Dermis blood vessel endothelial cell (primary cell): ENCODE measurements at regions not wholly inside any gene's neighbourhood (a gene's known extent, or its start where the extent isn't known, plus 50 kb on each side); places are given as distances from the start of the nearest gene placed in this dataset.

Source experiments
- DNase-seq: peaks from one replicate; pipeline ENCODE4 v3.0.0; 2010

DNA sequence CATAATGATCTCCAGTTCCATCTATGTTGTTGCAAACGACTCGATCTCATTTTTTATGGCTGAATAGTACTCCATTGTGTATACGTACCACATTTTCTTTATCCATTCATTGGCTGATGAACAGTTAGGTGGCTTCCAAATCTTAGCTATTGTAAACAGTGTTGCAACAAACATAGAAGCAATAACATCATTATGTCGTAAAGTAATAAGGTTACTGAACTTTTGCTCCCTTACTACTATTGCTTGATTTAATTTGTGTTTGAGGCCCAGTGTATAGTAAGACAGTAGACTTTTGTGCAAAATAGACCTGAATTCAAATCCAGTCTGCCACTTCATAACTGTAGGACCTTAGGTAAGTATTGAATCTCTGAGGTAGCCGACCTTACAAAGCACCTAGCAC is 200.1 kb upstream of the CELF2 start:
- DNase-seq = no peak

DNA sequence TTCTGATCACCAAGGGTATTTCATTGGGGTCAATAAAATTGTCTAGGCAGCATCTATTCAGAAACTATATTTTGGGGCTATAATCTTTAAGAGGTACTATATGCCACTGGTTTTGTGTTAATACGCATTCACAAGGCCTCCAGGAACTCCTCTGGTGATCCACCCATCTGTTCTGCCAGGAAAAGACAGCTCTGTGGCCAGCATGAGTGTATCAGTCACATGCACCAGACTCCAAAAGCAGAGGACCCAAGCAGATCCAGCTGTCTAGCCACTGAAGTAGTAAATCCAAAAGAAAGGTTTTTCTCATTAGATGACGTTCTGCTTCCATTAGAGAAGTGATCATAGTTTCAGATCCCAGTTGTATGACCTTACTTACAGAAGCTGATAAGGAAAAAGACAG is 199.6 kb upstream of the CELF2 start:
- no peak for DNase-seq

DNA sequence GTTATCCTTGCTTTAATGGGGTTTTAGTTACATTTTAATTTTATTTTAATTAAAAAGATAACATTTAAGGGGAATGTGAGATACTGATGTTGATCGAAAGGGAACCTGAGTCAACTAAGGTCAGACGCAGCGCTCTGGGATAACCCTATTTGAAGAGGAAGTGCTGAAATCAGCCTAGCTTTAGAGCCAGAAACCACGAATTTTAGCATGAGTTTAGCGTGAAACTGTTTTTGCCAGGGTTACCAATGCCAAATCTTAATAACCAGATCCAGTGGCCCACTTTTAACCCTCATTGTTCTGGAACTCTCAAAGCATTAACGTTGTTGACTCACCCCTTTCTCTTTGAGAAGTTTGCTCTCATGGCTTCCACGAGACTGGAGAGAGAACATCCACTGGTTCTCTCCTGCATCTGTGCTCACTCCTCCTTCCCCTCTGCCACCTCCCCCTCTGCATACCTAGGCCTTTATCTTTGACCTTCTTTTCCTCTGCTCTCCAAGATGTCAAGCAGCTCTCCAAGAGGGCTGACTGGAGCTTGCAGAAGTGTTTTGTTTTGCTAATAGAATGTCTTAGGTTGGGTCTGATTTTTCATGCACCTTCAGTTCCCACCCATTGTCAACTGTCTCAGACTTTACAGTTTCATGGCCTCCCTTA is 198.3 kb upstream of the CELF2 start:
- no peak for DNase-seq

DNA sequence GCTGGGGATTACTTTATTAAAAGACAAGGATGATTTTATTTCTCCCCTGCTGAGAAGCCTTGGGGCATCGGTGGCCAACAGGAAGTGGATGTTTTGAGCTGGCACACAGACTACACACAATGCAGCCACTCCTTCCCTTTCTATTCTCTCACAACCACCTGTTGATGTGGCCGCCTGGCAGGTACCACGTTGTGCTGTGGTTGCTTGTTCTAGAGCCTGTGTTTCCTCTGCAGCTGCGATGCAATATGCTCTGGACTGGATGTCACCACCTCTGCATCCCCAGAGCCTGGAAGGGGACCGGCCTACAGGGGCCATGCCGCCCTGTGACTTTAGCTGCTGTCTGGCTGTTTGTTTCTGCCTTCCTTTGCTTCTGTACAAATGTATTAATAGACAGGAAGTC is 195.7 kb upstream of the CELF2 start:
- peak; percentile 12 for DNase-seq

DNA sequence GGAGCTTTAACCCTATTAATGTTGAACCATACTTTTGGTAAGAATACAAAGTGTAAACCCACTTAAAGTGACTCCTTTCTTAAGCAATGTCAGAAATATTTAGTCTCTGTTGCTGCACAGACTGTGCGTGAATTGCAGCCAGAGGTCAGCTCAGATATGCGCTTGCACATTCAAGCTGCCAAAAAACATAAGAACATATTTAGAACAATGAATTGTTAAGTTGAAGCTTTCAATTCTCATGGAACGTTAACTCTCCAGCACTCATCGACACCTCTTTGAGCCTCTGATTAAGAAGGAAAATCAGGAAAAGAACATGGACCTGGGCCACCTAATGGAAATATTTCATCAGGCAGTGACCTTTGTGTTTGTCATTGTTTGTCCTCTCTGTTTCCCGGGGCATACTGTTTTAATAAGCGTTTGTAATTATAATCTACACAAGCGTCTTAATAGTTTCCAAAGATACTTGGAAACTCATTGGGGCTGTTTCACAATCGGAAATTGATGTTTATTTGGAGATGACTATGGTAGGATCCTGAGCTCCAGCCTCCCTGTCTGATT is 193.0 kb upstream of the CELF2 start:
- DNase-seq = peak; percentile 87

DNA sequence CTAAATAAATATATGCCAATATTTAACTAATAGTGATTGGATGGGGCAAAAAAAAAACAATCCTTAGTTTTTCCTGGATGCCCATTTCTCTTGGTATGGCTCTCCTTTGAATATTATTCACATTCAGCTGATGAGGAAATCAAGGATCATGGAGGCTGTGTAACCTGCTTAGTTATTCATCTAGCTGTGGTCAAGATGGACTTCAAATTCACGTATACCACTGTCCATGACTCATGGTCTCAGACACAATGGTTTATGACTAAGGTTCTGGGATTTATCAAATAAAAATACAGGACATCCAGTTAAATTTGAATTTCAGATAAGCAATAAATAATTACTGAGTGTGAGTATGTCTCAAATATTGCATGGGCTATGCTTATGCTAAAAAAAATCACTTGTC is 191.5 kb upstream of the CELF2 start:
- DNase-seq = peak; percentile 71

DNA sequence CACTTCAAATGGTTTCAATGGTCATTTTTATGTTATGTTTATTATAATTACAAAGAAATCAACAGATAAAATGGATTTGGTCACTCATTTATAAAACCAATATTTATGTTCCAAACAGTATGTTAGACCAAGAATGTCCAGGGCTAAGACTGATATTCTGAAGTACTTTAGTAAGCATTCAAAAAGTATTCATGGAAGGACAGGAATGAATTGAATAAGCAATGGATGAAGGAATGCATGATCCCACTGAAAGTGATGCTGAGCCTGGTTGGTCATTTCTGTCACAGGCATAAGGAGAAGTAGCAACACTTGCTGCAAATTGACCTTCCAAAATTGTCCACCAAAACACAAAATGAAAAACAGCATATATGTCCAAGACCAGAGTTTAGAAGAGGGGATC is 189.0 kb upstream of the CELF2 start:
- DNase-seq = no peak

DNA sequence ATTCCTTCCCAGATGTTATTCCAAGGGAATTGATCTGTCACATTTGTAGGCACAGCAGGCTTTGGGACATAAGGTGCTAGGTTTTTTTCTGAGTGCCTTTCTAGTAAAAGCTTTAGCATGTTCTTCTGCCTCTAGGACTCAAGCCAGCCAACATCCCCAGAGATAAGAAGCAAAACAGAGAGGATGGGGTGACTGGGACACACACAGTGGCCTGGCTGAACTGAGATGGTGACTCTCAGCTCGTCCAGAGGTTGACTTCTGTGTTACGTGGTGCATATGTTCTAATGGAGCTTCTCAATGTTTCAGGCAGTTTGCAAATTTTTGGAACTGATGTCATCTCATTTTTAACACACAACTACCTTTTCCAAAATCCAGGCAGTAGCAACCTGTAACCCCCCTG is 188.1 kb upstream of the CELF2 start:
- peak; percentile 10 for DNase-seq

DNA sequence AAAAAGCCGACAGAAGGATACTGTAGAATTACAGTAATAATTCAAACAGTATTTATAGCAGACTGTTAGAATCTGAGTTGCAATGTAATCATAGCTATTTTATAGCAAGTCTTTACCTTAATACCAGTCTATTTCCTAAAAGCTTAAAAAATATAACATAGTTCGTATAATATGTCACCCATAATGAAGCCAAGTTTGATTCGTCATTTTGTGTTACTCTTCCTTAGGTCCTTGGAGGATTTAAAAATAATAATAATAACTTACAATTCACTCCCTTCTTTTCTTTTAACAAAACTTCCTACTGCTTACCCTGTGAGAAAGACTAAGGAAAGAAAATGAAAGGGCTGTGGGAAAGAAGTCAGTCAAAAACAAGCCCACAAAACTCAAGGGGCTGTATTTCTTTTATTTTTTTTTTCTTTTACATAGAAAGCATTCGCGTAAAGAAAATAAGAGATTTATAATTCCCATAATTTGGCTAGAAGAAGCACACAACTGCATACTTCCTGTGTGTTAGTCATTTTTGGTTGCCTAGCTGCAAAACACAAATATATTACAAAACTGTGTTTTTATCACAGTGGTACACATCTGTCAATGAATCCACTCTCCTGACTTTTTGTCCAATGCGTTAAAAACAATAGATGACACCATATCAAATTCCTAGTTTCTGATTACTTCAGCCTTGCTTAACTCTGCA is 187.2 kb upstream of the CELF2 start:
- DNase-seq = peak; percentile 94

DNA sequence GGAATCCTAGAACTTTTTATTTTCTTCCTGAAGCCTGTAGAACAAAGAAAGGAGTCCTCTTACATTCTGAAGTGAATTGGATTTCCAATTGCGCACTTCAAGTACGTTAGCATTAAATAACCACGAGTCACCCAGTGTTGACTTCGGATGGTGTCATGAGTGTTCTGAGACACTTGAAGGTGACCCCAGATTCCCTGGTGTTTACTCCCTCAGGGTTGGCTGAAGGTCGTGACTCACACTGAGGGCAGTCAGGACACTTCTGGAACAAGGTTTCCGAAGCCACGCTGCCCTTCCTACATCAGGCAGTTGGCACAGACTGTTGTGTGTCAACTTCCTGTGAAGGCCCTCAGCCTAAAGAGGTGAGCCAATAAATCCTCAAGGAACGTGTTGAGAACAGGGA is 186.6 kb upstream of the CELF2 start:
- DNase-seq = peak; percentile 96

DNA sequence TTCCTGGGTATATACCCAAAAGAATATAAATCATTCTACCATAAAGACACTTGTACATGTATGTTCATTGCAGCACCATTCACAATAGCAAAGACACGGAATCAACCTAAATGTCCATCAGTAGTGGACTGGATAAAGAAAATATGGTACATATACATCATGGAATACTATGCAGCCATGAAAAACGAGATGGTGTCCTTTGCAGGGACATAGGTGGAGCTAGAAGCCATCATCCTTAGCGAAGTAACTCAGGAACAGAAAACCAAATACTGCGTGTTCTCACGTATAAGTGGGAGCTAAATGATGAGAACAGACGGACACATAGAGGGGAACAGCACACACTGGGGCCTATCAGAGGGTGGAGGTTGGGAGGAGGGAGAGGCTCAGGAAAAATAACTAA is 183.7 kb upstream of the CELF2 start:
- no peak for DNase-seq

DNA sequence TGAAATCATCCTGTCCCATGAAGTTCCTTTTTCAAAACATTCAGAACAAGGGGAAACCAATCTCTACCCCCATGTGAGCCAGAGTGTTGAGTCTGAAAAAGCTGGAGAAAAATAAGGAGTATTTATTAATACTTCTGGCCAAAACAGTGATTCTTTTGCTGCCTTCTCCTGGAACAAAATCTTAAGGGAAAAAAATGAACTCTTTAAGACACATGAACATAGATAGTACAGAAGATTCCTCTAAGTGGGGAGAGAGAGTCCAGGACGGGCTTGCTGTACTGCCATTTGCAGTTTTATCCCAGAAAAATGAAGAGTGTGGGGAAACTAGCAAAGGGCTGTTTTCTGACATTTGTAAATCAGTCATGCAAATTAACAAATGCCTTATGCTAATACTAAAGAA is 173.4 kb upstream of the CELF2 start:
- DNase-seq = no peak

DNA sequence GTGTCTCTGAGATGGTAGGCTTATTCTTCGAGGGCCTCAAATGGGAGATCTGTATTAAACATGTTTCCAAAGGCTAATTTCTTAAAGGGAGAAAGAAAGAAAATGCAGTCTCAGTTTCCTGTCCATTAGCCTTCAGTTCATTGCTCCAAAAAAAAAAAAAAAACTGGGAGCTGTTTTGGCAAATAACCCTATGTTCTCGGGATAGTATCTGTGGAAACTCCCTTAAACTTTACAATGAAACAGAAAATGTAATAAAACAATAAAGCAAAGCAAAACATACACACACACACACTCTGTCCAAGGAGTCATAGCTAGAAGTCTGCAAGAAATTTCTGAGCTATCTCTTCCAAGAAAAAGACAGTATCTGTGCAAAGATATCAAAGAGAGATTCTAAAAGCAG is 172.5 kb upstream of the CELF2 start:
- DNase-seq = no peak

DNA sequence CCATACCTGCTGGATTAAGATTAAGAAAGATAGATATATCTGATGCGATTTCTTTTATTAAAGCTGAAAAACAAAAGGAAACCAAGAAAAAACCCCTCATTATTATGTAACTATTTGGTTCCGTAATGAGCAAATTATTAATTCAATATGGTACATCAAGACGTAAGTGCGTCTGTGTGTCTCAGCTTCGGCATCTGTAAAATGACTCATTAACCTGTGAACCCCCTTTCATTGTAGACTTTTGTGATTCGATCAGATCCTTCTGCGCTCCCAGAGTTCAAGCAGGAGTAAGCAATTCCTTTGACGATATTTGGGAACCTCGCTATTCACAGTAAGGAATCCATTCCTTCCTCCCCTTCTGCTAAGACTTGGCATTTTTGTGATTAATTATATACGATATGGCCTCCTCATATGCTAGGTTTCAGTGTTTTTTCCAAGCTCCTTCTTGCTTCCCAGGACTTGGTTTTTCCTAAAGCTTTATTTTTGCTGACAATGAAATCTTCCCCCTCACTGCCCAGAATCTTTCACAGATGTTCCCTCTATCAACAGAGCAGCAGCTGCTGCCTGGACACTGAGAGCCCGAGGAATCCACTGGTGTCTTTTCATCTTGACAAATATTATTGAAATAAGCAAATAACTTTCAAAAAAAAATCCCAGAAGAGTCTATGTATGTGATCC is 171.7 kb upstream of the CELF2 start:
- no peak for DNase-seq

DNA sequence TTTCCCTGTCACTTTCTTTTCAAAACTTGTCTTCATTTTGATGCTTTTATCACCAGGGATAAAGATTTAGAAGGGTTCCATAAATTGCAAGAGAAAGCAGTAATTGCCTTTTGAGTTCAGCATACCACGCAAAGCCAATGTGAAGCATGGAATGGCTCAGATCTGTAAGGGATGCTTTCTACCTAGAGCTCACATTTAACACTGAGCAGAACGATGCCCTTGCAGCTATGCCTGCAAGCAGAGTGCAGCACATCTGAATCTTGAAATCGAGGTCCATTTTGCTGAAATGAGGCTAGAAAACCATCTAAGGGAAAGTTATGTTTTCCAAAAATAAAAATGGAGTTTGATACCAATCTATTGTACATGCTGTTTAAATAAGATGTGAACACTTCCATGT is 171.2 kb upstream of the CELF2 start:
- no peak for DNase-seq

DNA sequence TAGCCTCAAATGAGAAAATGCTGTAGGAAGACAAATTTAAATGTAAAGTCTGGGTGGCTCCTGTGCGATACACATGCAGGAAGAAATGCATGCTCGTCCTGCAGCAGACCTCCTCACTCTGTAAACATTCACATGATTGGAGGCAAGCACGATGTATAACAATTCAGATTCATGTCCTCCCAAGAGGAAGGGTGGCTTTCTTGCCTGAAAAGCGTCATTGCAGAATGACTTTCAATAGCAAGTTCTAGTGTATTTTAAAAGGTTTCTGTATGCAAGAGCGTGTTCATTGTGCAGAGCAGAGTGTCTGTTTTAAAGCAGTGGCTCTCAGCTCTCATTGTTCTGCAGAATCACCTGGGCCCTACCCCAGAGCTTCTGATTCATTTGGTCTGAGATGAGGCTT is 170.3 kb upstream of the CELF2 start:
- DNase-seq = no peak

DNA sequence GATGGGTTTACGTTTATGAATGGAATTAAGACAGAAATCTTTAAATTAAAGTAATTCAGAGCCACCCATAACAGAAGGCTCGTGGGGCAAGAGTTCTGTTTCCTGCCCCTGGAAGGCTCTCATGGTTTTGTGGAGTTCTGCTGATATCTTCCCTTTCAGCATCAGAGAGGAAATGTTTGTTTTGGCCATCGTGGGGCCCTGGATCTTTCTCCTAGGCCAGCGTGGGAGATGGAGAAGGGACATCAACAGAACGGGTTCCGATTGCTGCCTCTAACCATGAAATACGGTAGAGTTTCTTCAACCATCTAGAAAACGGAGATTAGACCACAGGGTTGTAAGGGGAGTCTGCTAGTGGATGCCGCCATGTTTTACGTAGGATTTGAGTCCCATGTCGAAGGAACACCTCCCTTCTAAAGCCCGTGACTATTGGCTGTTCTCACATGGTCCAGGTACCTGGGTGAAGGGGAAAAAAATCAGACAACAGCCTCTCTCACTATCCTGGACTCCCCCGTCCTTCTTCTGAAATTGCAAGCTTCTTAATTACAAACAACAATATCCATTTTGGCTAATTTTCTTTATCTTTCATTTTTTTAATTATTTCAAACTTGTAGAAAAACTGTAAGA is 169.1 kb upstream of the CELF2 start:
- DNase-seq = no peak

DNA sequence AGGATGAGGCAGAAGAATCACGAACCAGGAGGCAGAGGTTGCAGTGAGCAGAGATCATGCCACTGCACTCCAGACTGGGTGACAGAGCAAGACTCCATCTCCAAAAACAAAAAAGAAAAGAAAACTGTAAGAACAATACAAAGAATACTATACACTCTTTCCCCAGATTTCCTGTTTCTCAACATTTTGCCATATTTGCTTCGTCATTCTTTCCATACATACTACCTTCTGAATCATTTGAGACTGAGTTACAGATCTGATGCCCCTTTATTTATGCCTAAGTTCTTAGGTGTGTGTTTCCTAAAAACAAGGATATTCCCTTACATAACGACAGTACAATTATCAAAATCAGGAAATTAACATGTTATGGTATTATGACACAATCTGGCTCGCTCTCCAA is 168.4 kb upstream of the CELF2 start:
- peak; percentile 19 for DNase-seq

DNA sequence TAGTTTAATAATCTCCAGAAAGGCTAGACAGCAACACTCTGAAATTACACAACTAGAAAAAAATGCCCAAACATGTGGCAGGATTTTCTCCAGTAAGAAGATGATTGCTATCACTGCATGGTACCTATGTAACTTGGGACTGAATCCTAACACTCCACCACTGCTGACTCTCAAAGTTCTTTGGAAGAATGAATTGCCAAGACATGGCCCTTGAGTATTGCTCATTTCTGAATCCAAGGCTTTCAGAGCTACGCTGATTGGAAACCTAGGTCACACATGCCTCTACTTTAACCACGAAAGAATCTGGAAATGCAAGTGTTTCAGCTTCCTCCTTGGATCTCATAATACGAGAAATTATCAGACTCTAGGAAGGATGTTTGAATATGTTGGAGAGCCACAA is 167.5 kb upstream of the CELF2 start:
- no peak for DNase-seq

DNA sequence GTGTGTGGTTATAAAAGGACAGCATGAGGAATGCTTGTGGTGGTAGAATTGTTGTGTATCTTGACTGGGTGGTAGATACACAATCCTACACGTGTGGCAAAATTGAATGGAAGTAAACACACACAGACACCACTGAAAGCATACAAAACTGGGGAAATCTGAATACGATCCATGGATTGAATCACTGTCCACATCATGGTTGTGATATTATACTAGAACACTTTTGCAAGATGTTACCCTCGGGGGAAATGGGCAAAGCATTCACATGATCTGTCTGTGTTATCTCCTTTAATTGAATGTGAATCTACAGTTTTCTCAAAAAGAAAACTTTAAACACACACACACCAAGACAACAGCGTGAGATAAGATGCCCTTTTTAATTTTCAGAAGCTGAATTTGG is 165.2 kb upstream of the CELF2 start:
- DNase-seq = no peak

DNA sequence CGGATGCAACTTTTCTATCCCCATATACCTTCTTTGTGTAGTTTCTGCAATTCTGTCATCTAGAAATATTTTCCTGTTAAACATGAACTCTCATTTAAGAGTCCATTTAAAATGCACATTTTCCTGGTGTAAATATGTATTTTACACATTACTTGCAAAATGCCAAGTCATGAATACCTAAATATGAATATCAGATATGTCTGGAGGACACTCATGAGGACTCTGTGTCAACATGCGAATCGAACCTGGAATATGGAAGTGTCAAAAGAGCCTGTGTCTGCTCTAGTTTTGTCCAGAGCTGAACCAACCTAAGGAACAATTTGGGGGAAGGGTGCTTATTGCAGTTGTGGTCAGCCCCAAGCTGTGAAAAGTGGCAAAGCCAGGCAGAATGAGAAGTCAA is 163.7 kb upstream of the CELF2 start:
- DNase-seq = no peak

DNA sequence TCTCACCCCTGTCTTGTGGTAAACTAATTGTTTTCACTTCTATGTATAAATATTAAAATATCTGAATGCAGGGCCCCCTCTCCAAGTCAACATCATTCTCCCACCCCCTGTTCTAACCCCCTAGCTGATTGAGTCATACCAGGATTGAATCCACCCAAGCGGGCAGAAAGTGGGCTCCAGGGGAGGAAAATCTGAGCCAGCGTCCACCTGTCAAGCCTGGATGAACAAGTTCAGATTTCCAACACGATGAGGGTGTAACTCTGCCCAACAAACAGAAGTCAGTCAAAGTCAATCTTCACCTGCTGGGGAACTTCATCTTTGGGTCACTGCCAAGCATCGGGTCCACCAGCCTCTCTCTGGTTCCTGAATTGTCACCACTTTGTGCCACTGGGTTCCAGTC is 162.9 kb upstream of the CELF2 start:
- no peak for DNase-seq

DNA sequence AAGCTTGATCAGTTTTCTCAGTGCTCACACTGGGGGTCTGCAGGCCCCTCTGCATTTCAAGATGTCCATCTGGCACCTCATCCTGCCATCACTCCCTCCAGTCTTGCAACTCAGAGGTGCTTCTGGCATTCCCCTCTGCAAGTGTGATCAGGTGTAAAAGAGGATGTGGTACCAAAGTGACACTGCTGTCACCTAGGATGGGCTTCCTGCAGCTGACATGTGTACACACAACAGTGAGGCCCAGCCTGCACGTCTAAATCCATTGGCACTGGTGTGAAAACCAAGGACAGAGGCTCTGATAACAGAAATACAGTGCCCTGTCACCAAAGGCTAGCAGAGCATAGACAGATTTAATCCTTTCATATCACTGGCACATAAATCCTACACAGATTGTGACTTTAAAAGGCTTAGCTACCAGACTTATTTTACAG is 162.5 kb upstream of the CELF2 start:
- DNase-seq = no peak
